Stimulated activated CD4-positive, alpha-beta T cell treated with anti-CD3 and anti-CD28 coated beads, Interleukin-4, amount 100 ng/mL, for 24 hours (primary cell): ENCODE measurements at regions not wholly inside any gene's neighbourhood (a gene's known extent, or its start where the extent isn't known, plus 50 kb on each side); places are given as distances from the start of the nearest gene placed in this dataset.
"Not testable (repeated sequence)": the region's sequence is repeated elsewhere in the genome, so short reads cannot be mapped to it uniquely, and the experiment has no call there.

Source experiments
- DNase-seq: peaks from one replicate; pipeline ENCODE4 v3.0.0-alpha.2; 2020

DNA sequence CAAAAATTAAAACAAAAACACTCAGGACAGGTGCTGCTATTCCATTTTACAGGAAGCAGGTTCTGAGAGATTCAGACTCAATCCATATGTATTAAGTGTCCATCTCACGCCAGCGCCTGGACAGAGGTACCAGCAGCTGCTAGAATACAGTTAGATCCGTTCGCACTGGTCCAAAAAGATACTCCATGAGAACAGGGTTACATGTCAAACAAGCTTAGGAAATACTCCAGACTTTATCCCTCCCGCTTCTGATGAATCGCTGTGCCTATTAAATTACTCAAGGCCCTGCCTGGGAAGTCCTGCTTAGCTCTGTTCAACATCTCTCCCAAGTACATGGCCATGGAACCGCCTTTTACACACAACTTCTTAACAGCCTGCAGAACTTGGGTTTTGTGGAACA lies 50.2 kb upstream of the SLC35C1 start:
- DNase-seq: no peak

- no peak for DNase-seq
These were observed 50.7 kb upstream of the SLC35C1 start for GRCh38 chr11:45754261-45754709.

GRCh38 chr11:45752106-45752505 lies 52.8 kb upstream of the SLC35C1 start:
- DNase-seq: no peak

DNA sequence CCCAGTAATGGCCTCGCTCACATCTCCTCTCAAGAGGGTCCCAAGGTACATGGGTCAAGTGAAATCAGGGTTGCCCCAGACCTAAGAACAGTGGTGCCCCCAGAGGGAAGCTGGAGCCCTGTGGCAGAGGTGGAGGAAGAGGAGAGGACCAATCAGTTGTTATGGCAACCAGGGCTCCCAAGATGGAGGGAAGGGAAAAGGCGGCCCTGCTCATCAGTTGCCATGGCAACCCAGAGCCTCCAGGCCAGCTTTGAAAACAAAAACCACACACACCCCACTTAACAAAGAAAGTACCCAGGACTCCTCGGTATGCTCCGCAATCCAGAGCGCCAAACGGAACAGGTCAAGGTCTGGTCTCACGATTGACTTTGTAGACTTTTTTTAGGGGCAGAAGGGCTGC lies 53.5 kb upstream of the SLC35C1 start:
- DNase-seq: no peak

GRCh38 chr11:45750439-45750838 lies 54.5 kb upstream of the SLC35C1 start:
- no peak for DNase-seq

DNA sequence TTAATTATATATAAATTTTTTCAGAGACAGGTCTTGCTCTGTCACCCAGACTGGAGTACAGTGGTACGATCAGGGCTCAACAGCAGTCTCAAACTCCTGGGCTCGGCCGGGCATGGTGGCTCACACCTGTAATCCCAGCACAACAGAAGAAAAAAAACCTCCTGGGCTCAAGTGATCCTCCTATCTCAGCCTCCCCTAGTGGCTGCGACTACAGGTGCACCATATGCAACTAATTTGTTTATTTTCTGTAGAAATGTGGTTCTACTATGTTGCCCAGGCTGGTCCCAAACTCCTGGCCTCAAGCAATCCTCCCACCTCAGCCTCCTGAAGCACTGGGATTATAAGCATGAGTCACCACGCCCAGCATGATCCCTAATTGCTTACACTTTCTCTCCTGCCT lies 56.1 kb upstream of the SLC35C1 start:
- no peak for DNase-seq

DNA sequence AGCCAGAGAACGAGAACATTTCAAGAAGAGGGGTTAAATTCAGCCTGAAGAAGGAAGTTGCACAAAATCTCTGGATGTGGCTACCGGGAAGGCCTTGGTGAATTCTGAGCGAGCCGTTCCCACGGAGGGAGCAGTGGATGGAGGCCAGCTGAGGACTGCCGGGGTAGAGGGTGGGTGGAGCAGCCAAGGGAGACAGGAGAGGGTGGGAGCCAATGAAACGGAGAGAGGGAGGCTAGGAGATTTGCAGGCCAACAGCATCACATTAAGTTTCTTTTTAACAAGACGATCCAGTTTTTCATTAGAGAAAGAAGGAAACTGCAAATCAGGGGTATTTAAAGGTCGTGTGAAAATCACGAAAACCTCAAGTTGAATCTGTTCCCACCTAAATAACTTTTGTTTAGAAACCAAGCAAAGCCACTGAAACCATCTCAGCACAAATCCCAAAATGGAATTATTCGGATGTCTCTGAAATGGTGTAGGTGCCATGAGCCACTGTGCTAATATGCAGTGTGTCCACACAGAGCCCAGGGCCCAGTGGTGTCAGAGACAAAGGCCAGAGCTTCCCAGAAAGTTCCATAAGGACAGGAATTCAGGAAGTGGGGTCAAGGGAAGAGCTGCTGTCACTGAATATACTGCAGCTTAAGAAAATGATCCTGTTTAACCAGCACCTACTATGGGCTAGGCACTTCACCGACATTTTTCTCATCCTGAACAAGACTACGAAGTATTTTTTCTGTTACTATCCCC lies 59.7 kb upstream of the SLC35C1 start:
- DNase-seq: no peak

DNA sequence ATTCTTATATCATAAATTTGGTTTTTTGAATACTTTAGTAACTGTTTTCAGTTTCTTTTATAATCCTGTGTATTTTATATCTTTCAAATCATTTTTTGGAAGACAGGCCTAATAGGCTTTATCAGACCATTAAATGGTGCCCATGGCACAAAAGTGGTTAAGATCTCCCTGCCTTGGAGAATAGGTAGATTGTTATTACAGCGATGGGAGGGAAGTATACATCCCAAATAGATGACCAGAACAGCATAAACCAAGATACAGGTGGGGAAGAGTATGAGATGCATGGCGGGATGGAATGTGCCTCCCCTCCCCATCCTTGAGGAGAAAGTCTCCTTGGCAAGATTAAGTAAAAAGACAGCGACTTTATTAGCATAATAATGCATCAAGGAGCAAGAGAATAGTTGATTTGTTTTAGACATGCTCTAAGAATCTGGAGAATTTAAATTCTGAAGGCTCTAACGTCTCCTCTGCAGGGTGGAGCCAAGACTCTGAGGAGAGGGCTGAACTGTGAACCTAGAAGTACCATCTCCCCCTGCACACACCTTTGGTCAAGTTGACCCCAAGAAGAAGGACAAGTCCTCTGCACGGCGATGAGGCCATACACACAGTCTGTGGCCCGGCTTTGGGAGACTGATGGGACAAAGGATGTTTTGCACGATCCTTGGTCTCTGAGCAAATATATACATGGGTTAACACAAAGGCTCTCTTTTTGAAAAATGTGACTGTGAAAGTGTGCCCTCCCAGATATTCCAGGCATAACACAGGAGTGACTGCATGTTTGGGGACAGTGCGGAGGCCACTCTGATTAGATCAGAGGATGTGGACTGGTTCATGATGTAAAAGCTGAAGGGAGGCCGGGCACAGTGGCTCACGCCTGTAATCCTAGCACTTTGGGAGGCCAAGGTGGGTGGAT lies 61.1 kb upstream of the SLC35C1 start:
- no peak for DNase-seq

GRCh38 chr11:45741582-45741981 lies 63.4 kb upstream of the SLC35C1 start:
- no peak for DNase-seq

DNA sequence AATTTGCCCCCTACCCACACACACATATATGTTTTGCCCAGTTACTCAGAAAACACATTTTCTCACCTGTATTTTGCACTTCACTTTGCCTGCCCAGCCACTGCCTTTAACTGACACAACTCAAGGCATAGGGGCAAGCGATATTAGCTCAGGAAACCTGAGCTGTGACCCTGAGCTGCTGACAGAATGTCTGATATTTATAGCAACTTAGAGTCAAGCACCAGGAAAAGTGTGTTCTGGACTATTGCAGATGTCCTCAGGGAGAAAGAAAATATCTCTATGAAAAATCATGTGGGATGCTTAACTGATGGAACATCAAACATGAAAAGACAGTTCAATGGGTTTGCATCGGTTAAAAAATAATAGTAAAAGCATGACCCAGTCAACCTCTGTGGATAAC lies 63.9 kb upstream of the SLC35C1 start:
- DNase-seq: no peak

GRCh38 chr11:45739866-45740265 lies 65.1 kb upstream of the SLC35C1 start:
- no peak for DNase-seq

GRCh38 chr11:45739071-45739470 lies 65.9 kb upstream of the SLC35C1 start:
- DNase-seq: not testable (repeated sequence)

DNA sequence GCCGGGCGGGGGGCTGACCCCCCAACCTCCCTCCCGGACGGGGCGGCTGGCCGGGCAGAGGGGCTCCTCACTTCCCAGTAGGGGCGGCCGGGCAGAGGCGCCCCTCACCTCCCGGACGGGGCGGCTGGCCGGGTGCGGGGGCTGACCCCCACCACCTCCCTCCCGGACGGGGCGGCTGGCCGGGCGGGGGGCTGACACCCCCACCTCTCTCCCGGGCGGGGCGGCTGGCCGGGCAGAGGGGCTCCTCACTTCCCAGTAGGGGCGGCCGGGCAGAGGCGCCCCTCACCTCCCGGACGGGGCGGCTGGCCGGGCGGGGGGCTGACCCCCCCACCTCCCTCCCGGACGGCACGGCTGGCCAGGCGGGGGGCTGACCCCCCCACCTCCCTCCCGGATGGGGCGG lies 66.8 kb upstream of the SLC35C1 start:
- DNase-seq: not testable (repeated sequence)

GRCh38 chr11:45737056-45737455 lies 67.9 kb upstream of the SLC35C1 start:
- no peak for DNase-seq

- DNase-seq: no peak
These were observed 68.5 kb upstream of the SLC35C1 start for GRCh38 chr11:45736424-45736823.

GRCh38 chr11:45733176-45733575 lies 67.8 kb upstream of the CHST1 start:
- DNase-seq: no peak

GRCh38 chr11:45732343-45732742 lies 66.9 kb upstream of the CHST1 start:
- DNase-seq: no peak

DNA sequence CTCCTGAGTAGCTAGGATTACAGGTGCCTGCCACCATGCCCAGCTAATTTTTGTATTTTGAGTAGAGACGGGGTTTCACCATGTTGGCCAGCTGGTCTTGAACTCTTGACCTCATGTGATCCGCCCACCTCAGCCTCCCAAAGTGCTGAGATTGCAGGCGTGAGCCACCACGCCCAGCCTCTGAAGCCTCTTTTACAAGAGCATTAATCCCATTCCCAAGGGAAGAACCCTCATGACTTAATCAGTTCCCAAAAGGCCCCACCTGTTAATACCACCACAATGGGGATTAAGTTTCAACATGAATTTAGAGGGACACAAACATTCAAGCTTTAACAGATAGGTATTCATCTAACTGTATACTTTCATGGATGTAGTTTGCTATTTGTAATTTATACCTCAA lies 65.7 kb upstream of the CHST1 start:
- DNase-seq: not testable (repeated sequence)

- DNase-seq: no peak
These were observed 64.6 kb upstream of the CHST1 start for GRCh38 chr11:45730014-45730413.

DNA sequence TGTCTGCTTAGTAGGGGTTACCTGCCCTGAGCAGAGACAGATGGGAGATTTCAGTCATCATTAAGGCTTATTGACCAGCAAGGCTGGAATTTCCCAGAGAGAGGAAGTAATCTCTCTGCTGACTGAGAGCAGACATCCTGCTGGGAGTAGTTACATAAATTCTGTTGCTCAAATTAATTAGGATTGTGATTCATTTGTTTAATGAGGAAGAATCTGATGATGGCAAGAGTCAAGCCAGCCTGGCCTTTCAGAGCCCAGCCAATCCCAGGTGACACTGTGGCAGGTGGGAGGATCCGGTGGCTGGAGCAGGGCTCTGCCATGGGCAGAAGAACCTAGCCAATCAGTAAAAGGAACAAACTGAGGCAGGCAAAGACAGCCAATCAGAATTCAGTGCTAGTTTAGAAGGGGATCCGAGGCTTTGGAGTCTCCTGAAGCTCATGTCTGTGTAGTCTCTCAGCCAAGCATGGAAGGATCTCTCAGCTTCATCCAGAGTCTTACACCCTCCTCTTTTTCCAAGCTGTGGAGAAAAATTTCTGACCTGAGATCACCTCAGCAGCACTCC lies 61.2 kb upstream of the CHST1 start:
- no peak for DNase-seq

- DNase-seq: peak; percentile 6
These were observed 60.5 kb upstream of the CHST1 start for GRCh38 chr11:45725776-45726492.

GRCh38 chr11:45725121-45725520 lies 59.7 kb upstream of the CHST1 start:
- no peak for DNase-seq

- no peak for DNase-seq
These were observed 58.7 kb upstream of the CHST1 start for GRCh38 chr11:45724153-45724552.
